Adrenal gland (tissue), 9 donors: ENCODE measurements at regions not wholly inside any gene's neighbourhood (a gene's known extent, or its start where the extent isn't known, plus 50 kb on each side); places are given as distances from the start of the nearest gene placed in this dataset.

ENCODE experiments used
- DNase-seq, 7 donors: peaks; one replicate each; pipeline ENCODE4 v3.0.0-alpha.2; 2019 to 2020
- H3K27ac ChIP-seq, 5 donors: fragments of 200-600 bp; sonication (generic) in 4 of 5; 1 replicate in 3 of 5; 2 replicates in 2 of 5; pipeline versions ENCODE4 v1.5.1 to v1.8.0; 2016 to 2020; ENCODE audit warnings: mild to moderate bottlenecking in 1 of 5
- H3K27me3 ChIP-seq: fragments of 200-600 bp; 2 replicates; pipeline ENCODE4 v1.8.0; 2021
- H3K36me3 ChIP-seq, 2 donors: fragments of 200-600 bp; replicated peaks in 1 of 2; 1 replicate in 1 of 2; 2 replicates in 1 of 2; pipeline versions ENCODE4 v1.5.1 to v1.8.0; 2018 to 2022
- H3K4me1 ChIP-seq, 2 donors: fragments of 200-600 bp; replicated peaks in 1 of 2; 1 replicate in 1 of 2; 2 replicates in 1 of 2; pipeline versions ENCODE4 v1.5.1 to v1.8.0; 2018 to 2021
- H3K4me3 ChIP-seq, 4 donors: fragments of 200-600 bp; sonication (generic) in 3 of 4; one replicate each; pipeline ENCODE4 v1.5.1; 2016 to 2018
- H3K9me3 ChIP-seq, 3 donors: fragments of 200-600 bp; sonication (generic) in 1 of 3; replicated peaks in 1 of 3; 1 replicate in 2 of 3; 2 replicates in 1 of 3; pipeline versions ENCODE4 v1.5.1 to v1.8.0; 2016 to 2021
- CTCF ChIP-seq, 6 experiments: fragments of 450-650 bp in 4 of 6; fragments of 200-600 bp in 2 of 6; sonication (generic) in 1 of 6; IDR thresholded peaks; 1 replicate in 5 of 6; 2 replicates in 1 of 6; pipeline versions ENCODE4 v1.5.1 to v1.8.0; 2016 to 2021; ENCODE audit warnings: antibody characterized with exemption in 6 of 6, mild to moderate bottlenecking in 2 of 6, moderate library complexity in 1 of 6
- POLR2A ChIP-seq, 2 donors: fragments of 450-650 bp; IDR thresholded peaks; one replicate each; pipeline ENCODE4 v1.6.1; 2017; ENCODE audit warnings: antibody characterized with exemption in 2 of 2, mild to moderate bottlenecking in 2 of 2, moderate library complexity in 1 of 2
- WGBS, 4 donors: extraction: QIAGEN DNeasy Blood & Tissue Kit in 2 of 4; methylation state at CpG; one replicate each; pipeline versions ENCODE4 v1.1.5 to v1.1.7; 2013 to 2017; 5-methylcytosine and 5-hydroxymethylcytosine counted together
- intact Hi-C, 2 donors: fragments of 100-400 bp; cut with DNase I; formaldehyde crosslinking; loops; one replicate each; pipeline versions ENCODE4 v1.14.1 to v1.15.0; 2022 to 2023
- donor health status: healthy with polysubstance abuse.
- donor health status: Bipolar disorder and iron deficiency.
- donor health status: DM: yes; HTN: yes; CAD: no.
- donor health status: DM: no; HTN: no; CAD: no.
- donor health status: DM: no; HTN: no; CAD: no.

GRCh38 chr9:100919506-100919905 lies 109.0 kb upstream of the PLPPR1 start:
- intact Hi-C loops = no loop called here
- 86 to 93% (median 90%) methylated on average over 3 of the region's 3 CpGs for WGBS, 4 donors
- no peak overlapping the region for H3K27ac ChIP-seq

GRCh38 chr9:100926366-100926765 lies 102.2 kb upstream of the PLPPR1 start:
- Histone ChIP-seq H3K4me1 (no peaks in the 10 kb centered on the region), H3K9me3 (no peaks in the 10 kb centered on the region), H3K27me3 (no peaks in the 10 kb centered on the region), H3K4me3 (no peak overlapping the region), H3K36me3 (no peaks in the 10 kb centered on the region), H3K27ac (no peak overlapping the region)
- WGBS, 4 donors = 57 to 87% (median 60%) methylated on average over 2 of the region's 2 CpGs
- no peak for TF ChIP-seq POLR2A (IDR thresholded peaks at IDR 0.05)
- no peak for TF ChIP-seq CTCF (IDR thresholded peaks at IDR 0.05)
- intact Hi-C loops = no loop called here
- no peak for DNase-seq

More at GRCh38 chr9:100919506-100919905, 109.0 kb upstream of the PLPPR1 start:
- H3K27me3 ChIP-seq = no peaks in the 10 kb centered on the region
- DNase-seq = no peak
- H3K36me3 ChIP-seq = no peaks in the 10 kb centered on the region
- no peaks in the 10 kb centered on the region for H3K4me1 ChIP-seq
- H3K4me3 ChIP-seq = no peak overlapping the region
- TF ChIP-seq CTCF (IDR thresholded peaks at IDR 0.05) (no peak), POLR2A (IDR thresholded peaks at IDR 0.05) (no peak)
- H3K9me3 ChIP-seq = no peaks in the 10 kb centered on the region

DNA sequence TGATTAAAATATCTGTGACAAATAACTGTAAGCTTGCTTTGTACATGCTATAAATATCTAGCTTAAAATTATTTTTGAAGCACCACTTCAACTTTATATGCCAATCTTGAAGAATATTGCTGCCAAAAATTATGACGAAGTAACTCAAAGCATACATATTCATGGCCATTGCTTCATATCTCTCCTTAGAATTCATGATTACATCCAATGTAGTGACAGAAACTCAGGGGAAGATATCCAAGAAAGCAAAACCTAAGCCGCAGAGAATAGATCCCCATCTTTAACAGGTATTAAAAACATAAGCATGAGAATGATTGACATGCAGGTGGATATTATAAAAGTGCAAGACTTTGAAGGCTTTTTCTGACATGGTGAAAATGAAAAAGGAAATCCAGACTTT lies 100.8 kb upstream of the PLPPR1 start:
- TF ChIP-seq CTCF (IDR thresholded peaks at IDR 0.05) = no peak
- no peak for TF ChIP-seq POLR2A (IDR thresholded peaks at IDR 0.05)
- H3K9me3 ChIP-seq = no peaks in the 10 kb centered on the region
- WGBS, 4 donors = 83 to 92% (median 90%) methylated on average over 2 of the region's 2 CpGs
- no peaks in the 10 kb centered on the region for H3K4me1 ChIP-seq
- no peak overlapping the region for H3K4me3 ChIP-seq
- no peaks in the 10 kb centered on the region for H3K27me3 ChIP-seq
- no peak for DNase-seq
- no peaks in the 10 kb centered on the region for H3K36me3 ChIP-seq
- H3K27ac ChIP-seq = no peak overlapping the region
- intact Hi-C loops = no loop called here

DNA sequence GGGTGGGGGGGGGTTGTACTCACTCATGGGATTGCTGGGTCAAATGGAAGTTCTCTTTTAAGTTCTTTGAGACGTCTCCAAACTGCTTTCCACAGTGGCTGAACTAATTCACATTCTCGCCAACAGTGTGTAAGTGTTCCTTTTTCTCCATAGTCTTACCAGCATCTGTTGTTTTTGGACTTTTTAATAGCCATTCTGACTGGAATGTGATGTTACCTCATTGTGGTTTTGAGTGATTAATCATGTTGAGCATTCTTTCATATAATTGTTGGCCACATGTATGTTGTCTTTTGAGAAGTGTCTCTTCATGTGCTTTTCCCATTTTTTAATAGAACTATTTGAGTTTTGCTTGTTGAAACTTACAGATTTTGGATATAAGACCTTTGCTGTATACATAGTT lies 94.9 kb upstream of the PLPPR1 start:
- no peak overlapping the region for H3K27ac ChIP-seq
- H3K9me3 ChIP-seq = no peaks in the 10 kb centered on the region
- H3K4me1 ChIP-seq = no peaks in the 10 kb centered on the region
- DNase-seq = no peak
- intact Hi-C loops = no loop called here
- H3K36me3 ChIP-seq = no peaks in the 10 kb centered on the region
- WGBS, 4 donors = 52 to 64% (median 61%) methylated on average over 2 of the region's 2 CpGs
- H3K27me3 ChIP-seq = no peaks in the 10 kb centered on the region
- TF ChIP-seq CTCF (IDR thresholded peaks at IDR 0.05) (no peak), POLR2A (IDR thresholded peaks at IDR 0.05) (no peak)
- no peak overlapping the region for H3K4me3 ChIP-seq
